Fibroblast of skin of scalp (primary cell): ENCODE measurements at regions not wholly inside any gene's neighbourhood (a gene's known extent, or its start where the extent isn't known, plus 50 kb on each side); places are given as distances from the start of the nearest gene placed in this dataset.
"Not testable (repeated sequence)": the region's sequence is repeated elsewhere in the genome, so short reads cannot be mapped to it uniquely, and the experiment has no call there.

Experiments used
- DNase-seq: peaks from one replicate; pipeline ENCODE4 v3.0.0-alpha.2; 2013

GRCh38 chr21:31819692-31820091 is 53.1 kb upstream of the HUNK start:
- not testable (repeated sequence) for DNase-seq

DNA sequence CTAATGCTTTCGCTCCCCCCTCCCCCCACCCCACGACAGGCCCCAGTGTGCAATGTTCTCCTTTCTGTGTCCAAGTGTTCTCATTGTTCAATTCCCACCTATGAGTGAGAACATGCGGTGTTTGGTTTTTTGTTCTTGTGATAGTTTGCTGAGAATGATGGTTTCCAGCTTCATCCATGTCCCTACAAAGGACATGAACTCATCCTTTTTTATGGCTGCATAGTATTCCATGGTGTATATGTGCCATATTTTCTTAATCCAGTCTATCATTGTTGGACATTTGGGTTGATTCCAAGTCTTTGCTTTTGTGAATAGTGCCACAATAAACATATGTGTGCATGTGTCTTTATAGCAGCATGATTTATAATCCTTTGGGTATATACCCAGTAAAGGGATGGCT is 58.5 kb upstream of the HUNK start:
- DNase-seq: not testable (repeated sequence)

GRCh38 chr21:31813862-31814261 is 59.0 kb upstream of the HUNK start:
- no peak for DNase-seq

- no peak for DNase-seq
Measured at GRCh38 chr21:31804008-31804394, 68.8 kb upstream of the HUNK start.

- no peak for DNase-seq
Measured at GRCh38 chr21:31803039-31804007, 69.5 kb upstream of the HUNK start.

DNA sequence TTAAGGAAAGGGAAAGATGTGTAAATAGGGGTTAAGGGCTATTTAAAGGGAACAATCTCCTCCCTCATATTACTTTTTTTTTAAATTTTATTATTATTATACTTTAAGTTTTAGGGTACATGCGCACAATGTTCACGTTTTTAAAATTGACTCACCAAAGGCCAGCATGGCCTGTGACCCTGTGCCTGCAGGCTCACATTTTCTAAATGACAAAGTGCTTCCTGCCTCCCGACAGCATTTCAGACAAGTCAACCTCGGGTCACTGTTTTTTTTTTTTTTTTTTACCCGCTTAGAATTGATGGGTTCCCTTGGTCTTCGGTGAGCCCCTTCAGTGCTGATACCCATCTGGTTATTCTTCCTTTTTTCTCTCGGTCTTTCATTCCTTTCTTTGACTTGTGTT is 70.4 kb upstream of the SCAF4 start:
- no peak for DNase-seq

DNA sequence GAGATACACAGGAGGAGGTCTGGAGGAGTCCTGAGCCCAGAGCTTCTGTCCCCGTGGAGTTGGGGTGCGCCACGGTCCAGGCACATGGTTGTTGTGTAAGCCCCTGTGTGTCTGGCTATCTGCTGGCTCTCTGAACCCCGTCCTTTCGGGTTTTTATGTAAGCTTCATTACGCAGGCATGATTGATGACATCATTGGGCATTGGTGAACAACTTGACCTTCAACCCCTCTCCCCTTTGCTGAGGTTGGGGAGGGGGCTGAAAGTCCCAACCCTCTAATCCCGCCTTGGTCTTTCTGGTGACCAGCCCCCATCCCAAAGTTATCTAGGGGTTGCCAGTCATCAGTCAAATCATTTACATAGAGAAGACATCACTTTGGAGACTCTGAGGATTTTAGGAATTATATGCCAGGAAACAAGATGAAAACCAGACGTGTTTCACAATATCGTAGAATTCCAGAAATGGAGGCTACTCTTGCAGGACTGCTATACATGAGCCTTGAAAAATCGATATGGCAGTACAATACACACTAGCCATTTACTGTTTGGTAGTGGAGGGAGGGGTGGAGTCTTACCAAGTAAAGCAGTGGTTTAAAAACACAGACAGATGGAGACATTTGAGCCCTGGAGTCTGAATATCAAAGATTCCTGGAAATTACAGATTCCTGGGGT is 69.8 kb upstream of the SCAF4 start:
- no peak for DNase-seq

DNA sequence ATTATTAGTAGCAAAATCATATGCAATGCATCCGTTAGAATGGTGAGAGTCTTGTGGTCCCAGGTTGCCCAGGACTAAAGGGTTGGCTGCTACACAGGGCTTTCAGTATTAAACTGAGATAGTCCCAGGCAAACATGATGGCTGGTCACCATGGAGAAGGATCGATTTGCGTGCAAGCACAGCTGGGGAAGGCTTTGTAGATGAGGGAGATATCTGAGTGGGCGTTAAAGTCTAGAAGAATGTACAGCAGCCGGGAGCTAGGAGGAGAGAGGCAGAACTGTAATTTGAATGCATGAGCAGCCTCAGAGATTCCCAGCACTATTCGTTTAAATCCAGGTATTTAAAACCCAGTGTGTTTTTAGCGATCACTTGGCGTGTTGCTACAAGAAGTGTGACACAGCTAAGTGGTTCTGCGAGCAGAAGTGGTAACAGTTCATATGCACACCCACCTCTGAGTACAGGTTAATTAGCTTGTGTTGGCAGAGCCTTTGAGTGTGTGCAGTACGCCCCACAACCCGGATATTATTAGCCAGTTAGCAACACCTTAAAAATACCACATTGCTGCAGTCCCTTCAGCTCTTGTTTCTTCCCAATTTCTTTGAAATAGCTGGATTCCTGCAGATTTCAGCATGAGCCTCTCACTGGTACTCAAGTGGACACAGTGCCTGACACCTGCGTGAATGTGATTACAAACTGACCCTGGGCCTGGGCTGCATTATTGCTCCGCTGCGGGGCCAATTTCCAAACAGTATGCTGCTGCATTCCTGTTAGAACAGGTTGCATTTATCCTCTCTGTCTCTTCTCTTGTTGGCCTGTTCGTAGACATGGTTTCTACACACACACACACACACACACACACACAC is 67.2 kb upstream of the SCAF4 start:
- DNase-seq: no peak

DNA sequence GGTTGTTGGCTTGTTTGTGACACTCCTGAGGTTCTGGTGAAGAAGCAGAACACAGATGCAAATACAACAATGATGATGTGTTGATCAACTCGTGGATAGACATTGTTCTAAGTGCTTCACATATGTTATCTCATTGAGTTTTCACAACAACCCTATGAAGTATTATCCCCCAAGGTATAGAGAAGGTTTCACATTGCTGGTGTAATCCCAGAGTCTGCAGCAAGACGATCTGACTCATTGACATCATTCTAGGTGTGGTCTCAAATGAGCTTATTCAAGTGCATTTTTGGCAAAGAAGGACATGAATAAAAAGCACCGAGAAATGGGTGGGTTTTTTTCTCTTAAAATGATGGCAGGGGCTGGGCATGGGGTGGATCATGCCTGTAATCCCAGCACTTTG is 64.1 kb upstream of the SCAF4 start:
- DNase-seq: no peak

GRCh38 chr21:31790420-31790819 is 58.5 kb upstream of the SCAF4 start:
- not testable (repeated sequence) for DNase-seq

- DNase-seq: no peak
Measured at GRCh38 chr21:31788581-31788980, 56.7 kb upstream of the SCAF4 start.

DNA sequence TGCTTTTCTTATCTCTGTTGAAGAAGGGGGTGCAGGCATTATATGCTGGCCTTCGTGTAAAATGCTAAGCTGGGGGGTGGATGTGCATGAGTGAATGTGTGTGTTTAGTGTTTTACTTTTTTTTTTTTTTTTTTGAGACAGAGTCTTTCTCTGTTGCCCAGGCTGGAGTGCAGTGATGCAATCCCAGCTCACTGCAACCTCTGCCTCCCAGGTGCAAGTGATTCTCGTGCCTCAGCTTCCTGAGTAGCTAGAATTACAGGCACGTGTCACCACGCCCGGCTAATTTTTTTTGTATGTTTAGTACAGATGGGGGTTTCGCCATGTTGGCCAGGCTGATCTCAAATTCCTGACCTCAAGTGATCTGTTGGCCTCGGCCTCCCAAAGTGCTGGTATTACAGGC is 55.8 kb upstream of the SCAF4 start:
- DNase-seq: not testable (repeated sequence)

DNA sequence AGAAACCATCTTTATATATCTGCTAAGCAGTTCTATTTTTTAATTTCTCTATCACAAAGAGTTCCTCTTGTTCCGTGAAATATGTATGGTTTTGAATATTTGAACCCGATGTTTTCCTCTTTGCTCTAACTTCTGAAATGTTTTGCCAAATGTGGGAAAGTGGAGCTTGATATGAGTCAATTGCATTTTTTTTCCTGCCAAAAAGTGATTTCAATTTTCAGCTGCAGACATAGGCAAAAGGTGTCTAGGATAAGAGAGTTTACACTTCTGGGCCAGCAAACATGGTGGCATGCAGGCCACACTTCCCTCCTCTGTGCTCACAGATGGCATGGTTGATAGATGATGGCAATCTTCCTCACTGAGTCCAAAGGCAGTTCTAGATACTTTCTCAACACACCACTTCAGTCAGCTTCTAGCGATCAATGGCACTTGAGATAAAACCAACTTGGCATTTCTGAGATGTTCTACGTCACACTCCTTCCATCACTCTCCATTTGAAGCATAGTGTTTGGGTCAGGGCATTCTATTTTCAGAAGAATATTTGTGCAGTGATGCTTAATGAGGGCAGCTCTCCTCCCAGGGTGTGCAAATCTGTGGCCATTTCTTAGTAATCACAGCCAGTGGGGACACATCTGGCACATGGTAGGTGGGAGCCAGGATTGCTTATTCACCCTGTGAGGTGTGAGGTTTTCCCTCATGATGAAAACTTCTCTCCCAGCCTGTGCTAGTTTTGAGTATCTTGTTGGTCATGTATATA is 54.4 kb upstream of the SCAF4 start:
- no peak for DNase-seq

- peak; percentile 75 for DNase-seq
Measured at GRCh38 chr21:31785237-31786163, 53.6 kb upstream of the SCAF4 start.

DNA sequence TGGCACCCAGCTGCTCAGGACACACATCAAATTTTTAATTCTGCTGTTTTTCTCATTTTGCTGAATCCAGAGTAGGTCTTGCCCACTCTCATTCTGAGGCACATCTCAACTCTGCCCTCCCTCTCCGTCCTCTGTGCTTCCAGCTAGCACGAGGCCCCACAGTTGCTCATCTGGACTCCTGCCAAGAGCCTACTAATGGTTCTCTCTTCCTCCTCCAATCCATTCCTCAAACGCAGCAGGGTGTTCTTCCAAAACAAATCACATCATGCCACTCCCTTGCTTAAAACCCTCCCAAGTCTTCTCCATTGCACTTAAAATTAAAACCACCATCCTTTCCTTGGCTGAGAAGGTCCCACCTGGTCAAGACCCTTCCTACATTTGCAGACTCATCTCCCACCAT is 49.8 kb upstream of the SCAF4 start:
- peak; percentile 75 for DNase-seq
